ENCODE measurements at regions not wholly inside any gene's neighbourhood (a gene's known extent, or its start where the extent isn't known, plus 50 kb on each side); places are given as distances from the start of the nearest gene placed in this dataset.

DNA sequence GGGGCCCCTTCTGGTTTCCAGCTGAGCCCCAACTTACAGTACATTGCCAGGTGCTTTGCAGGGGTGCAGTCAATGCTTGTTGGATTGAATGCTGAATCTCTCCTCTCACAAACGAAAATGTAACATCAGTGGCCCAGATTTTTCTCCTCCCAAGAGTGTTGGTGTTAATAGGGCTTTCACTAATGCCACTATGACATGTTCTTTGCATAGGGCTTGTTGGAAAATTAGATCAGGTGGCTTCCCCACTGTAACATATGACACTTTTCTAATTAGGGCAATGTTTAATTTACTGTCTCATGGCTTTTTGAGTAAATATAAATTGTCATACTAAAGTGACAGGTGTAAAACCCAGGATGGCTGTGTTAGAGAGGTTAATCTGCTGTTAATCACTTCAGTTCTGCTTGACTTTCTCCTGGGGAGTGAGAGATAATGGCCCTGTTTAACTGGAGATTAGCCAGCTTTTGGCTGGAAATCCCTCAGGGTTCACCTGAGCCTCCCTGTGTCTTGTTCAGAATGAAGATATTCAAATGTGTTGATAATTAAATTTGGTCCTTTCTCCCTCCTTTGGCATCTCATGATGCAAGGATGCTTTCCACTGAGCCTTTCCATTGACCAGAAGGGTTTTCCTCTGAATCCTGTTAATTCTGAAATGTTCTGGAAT is 502.3 kb downstream of the RBFOX1 start:
- Histone ChIP-seq H3K4me3 (no peak overlapping the region), H3K27me3 (no peaks in the 10 kb centered on the region), H3K9me3 (no peaks in the 10 kb centered on the region), H3K4me1 (no peaks in the 10 kb centered on the region), H3K36me3 (no peaks in the 10 kb centered on the region), H3K27ac (no peak overlapping the region)
- TF ChIP-seq, protein P1, sequence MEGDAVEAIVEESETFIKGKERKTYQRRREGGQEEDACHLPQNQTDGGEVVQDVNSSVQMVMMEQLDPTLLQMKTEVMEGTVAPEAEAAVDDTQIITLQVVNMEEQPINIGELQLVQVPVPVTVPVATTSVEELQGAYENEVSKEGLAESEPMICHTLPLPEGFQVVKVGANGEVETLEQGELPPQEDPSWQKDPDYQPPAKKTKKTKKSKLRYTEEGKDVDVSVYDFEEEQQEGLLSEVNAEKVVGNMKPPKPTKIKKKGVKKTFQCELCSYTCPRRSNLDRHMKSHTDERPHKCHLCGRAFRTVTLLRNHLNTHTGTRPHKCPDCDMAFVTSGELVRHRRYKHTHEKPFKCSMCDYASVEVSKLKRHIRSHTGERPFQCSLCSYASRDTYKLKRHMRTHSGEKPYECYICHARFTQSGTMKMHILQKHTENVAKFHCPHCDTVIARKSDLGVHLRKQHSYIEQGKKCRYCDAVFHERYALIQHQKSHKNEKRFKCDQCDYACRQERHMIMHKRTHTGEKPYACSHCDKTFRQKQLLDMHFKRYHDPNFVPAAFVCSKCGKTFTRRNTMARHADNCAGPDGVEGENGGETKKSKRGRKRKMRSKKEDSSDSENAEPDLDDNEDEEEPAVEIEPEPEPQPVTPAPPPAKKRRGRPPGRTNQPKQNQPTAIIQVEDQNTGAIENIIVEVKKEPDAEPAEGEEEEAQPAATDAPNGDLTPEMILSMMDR (IDR thresholded peaks at IDR 0.05): no peak
- DNase-seq (no peak), ATAC-seq (no peak)
- intact Hi-C loops (cut with DNase I): no loop called here

DNA sequence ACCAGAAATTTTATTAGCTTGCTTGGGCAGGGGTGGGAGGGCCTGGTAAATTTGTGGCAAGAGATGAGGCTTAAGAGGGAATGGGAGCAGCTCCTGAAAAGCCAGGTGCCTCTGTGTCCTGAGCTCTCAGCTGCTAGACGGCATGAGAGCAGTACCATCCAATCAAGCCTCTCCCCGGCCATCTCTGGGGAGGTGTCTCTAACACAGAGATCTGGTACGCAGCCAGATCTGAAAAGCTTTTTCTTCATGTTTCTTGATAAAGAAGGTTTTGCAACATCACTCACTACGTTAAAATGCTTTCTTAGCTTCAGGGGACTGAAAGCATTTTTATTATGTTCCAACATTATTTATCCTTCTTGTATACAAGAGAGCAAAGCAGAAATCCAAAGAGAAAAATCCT is 488.2 kb downstream of the RBFOX1 start:
- H3K9me3 ChIP-seq: no peaks in the 10 kb centered on the region
- ATAC-seq (no peak), DNase-seq (no peak)
- intact Hi-C loops (cut with DNase I): no loop called here
- no peaks in the 10 kb centered on the region for H3K4me1 ChIP-seq
- no peak overlapping the region for H3K4me3 ChIP-seq
- no peak overlapping the region for H3K27ac ChIP-seq
- TF ChIP-seq, protein P1 (IDR thresholded peaks at IDR 0.05): no peak
- H3K36me3 ChIP-seq: no peaks in the 10 kb centered on the region
- no peaks in the 10 kb centered on the region for H3K27me3 ChIP-seq

DNA sequence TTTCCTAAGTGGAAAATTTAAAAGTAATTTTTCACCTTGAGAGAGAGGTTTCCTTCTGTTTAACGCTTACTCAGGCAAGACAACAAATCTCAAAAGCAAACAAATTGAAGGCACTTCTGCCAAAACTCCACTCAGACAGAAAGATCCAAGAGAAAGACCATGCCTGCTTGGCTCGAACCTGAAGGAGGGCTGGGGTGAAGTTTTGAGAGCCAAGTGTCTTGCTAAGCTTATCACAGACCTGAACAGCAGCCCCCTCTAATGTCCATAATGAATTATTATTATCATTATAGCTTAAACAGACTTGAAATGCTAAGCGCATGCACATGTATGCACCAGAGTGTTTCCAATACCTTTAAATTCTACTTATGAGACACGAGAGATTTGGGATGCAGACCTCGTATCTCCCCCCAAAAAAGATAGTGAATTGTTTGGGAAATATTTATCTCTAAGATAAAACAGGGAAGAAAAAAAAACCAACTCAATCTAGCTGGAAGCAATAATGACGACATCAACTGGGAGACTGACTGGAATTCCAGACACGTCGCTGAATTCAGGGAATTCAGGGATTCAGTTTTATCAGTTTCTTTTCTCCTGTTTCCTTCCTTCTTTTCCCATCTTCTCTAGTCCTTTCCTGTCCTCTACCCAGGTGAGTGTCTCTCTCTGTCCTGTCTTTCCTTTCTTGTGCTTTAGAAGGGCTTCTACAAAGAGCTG is 473.2 kb downstream of the RBFOX1 start:
- Histone ChIP-seq H3K4me1 (no peaks in the 10 kb centered on the region), H3K9me3 (no peaks in the 10 kb centered on the region), H3K4me3 (no peak overlapping the region), H3K27ac (no peak overlapping the region), H3K36me3 (no peaks in the 10 kb centered on the region), H3K27me3 (no peaks in the 10 kb centered on the region)
- ATAC-seq: no peak
- intact Hi-C loops (cut with DNase I): no loop called here
- DNase-seq: no peak
- TF ChIP-seq, protein P1 (IDR thresholded peaks at IDR 0.05): no peak

DNA sequence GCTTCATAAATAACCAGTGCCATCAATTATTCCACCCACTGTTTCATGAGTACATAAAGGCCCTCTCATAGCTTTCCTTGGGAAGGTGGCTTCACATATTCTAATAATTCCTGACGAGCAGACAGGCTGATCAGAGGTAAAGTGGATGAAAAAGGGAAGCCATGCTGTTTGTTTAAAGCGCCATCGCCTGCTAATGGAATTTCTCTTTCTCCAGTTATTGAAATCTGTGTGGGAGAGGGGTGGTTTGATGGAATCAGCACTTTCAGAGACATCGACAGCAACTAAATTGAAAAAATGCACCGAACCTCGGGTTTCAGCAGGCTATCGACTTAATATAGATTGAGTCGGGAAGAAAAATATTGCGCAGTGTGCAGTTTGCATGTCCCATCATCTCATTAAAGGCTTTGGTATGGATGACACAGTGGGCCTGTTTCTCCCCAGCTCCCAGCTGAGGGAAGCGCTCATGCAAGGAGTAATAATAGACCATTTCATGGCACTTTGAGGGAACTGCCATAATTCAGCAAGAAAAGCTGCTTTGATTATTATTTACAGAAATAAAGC is 472.1 kb downstream of the RBFOX1 start:
- TF ChIP-seq, protein P1 (IDR thresholded peaks at IDR 0.05): no peak
- no peaks in the 10 kb centered on the region for H3K27me3 ChIP-seq
- no peaks in the 10 kb centered on the region for H3K9me3 ChIP-seq
- DNase-seq (no peak), ATAC-seq (no peak)
- intact Hi-C loops (cut with DNase I): no loop called here
- no peaks in the 10 kb centered on the region for H3K4me1 ChIP-seq
- no peaks in the 10 kb centered on the region for H3K36me3 ChIP-seq
- no peak overlapping the region for H3K4me3 ChIP-seq
- no peak overlapping the region for H3K27ac ChIP-seq

DNA sequence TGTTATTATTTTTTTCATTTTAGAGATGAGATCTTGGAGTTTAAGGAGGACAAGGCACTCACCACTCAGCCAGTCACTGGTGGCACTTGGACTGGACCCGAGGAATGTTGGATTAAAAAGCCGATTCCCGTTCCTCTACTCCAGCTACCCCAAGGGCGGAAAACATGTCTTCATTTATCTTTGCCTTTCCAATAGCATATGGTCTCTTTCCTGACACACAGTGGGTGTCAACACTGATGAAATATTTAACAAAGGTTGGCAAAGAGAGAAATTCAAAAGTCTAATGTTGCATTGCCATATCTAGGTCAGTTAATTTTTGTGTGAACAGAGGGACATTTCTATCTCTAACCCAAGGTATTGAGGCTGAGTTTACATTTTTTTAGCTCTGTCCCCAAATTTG is 459.7 kb downstream of the RBFOX1 start:
- TF ChIP-seq, protein P1 (IDR thresholded peaks at IDR 0.05): no peak
- Histone ChIP-seq H3K4me3 (no peak overlapping the region), H3K27me3 (no peaks in the 10 kb centered on the region), H3K4me1 (no peaks in the 10 kb centered on the region), H3K27ac (no peak overlapping the region), H3K9me3 (no peaks in the 10 kb centered on the region), H3K36me3 (no peaks in the 10 kb centered on the region)
- ATAC-seq (no peak), DNase-seq (no peak)
- intact Hi-C loops (cut with DNase I): no loop called here

Measured in upper lobe of right lung (tissue), 1 donor.